ENCODE measurements at regions not wholly inside any gene's neighbourhood (a gene's known extent, or its start where the extent isn't known, plus 50 kb on each side); places are given as distances from the start of the nearest gene placed in this dataset.

- TF ChIP-seq ZNF274 (IDR thresholded peaks at IDR 0.05; ENCODE audit: borderline replicate concordance, extremely low read depth, low read length) = no peak
- TF ChIP-seq CHD1 (IDR thresholded peaks at IDR 0.05; ENCODE audit: low read depth, low read length) = no peak
- no peak for TF ChIP-seq MAX (IDR thresholded peaks at IDR 0.05)
- TF ChIP-seq TCF12 (IDR thresholded peaks at IDR 0.05; ENCODE audit: low read depth, low read length) = no peak
- no peak for TF ChIP-seq EZH2 (IDR thresholded peaks at IDR 0.05; ENCODE audit: low read depth, low read length, severe bottlenecking)
Measured at GRCh38 chr1:101595881-101596374, 359.1 kb downstream of the S1PR1 start.
